B cell (primary cell): ENCODE measurements at regions not wholly inside any gene's neighbourhood (a gene's known extent, or its start where the extent isn't known, plus 50 kb on each side); places are given as distances from the start of the nearest gene placed in this dataset.

Source experiments
- EZH2 ChIP-seq: IDR thresholded peaks from 2 replicates; pipeline ENCODE4 v1.6.1; 2012; ENCODE audit warnings: borderline replicate concordance, low read depth, mild to moderate bottlenecking, moderate library complexity, low read length; ENCODE audit not compliant: insufficient read depth, poor library complexity, severe bottlenecking
- TF ChIP-seq, protein P1 (sequence below): fragments of 200-600 bp; IDR thresholded peaks from one replicate; pipeline ENCODE4 v1.8.0; 2022; ENCODE audit warnings: antibody characterized with exemption, mild to moderate bottlenecking

DNA sequence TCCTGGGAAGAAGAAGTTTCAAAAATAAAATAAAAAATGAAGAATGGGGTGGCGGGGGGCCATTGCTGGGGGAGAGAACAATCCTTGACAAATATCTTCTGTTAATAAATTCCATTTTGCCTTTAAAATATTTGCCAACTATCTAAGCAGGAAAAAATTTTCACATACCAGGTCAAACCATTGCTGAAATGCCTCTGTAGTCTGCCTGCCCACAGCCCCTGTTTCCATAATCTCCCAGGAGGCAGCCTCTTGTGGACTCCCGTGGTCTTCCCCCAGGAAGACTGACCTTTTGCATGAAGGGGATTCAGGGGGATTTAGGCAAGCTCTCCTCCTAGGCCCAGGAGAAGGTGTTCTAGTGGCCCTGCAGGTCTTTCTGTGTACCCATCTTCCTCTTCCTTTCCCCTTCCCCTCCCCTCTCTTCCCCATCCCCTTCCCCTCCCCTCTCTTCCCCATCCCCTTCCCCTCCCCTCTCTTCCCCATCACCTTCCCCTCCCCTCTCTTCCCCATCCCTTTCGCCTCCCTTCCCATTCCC, 61.0 kb downstream of the RPL37A start:
- TF ChIP-seq, protein P1, sequence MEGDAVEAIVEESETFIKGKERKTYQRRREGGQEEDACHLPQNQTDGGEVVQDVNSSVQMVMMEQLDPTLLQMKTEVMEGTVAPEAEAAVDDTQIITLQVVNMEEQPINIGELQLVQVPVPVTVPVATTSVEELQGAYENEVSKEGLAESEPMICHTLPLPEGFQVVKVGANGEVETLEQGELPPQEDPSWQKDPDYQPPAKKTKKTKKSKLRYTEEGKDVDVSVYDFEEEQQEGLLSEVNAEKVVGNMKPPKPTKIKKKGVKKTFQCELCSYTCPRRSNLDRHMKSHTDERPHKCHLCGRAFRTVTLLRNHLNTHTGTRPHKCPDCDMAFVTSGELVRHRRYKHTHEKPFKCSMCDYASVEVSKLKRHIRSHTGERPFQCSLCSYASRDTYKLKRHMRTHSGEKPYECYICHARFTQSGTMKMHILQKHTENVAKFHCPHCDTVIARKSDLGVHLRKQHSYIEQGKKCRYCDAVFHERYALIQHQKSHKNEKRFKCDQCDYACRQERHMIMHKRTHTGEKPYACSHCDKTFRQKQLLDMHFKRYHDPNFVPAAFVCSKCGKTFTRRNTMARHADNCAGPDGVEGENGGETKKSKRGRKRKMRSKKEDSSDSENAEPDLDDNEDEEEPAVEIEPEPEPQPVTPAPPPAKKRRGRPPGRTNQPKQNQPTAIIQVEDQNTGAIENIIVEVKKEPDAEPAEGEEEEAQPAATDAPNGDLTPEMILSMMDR: no peak
- no peak for TF ChIP-seq EZH2
